ENCODE measurements at regions not wholly inside any gene's neighbourhood (a gene's known extent, or its start where the extent isn't known, plus 50 kb on each side); places are given as distances from the start of the nearest gene placed in this dataset.
"Not testable (repeated sequence)": the region's sequence is repeated elsewhere in the genome, so short reads cannot be mapped to it uniquely, and the experiment has no call there.

- no peak for DNase-seq
Measured at GRCh38 chr13:42373048-42373812, 101.3 kb downstream of the AKAP11 start.

GRCh38 chr13:42375663-42376062 lies 103.7 kb downstream of the AKAP11 start:
- DNase-seq = no peak

- no peak for DNase-seq
Measured at GRCh38 chr13:42377640-42378382, 105.9 kb downstream of the AKAP11 start.

DNA sequence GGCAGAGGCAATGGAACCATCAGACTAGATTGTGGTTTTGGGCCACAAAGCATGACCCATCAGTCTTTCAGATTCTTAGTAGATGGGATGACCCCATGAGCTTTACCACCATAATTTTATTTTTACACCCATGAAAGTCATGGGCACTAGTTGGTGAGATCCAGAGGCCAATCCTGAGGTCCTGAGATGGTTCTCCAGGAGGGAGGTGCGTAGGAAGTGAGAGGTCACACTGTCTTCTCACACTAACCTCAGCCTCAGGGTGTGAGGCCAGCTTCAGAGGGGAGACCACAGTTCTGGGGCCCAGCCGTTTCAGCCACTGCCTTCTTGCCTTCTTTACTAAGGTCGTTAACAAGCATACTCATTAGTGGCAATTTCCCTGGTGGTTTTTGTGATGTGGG lies 106.4 kb downstream of the AKAP11 start:
- DNase-seq = no peak

- no peak for DNase-seq
Measured at GRCh38 chr13:42379241-42379640, 107.3 kb downstream of the AKAP11 start.

GRCh38 chr13:42380420-42381164 lies 108.6 kb downstream of the AKAP11 start:
- DNase-seq = no peak

DNA sequence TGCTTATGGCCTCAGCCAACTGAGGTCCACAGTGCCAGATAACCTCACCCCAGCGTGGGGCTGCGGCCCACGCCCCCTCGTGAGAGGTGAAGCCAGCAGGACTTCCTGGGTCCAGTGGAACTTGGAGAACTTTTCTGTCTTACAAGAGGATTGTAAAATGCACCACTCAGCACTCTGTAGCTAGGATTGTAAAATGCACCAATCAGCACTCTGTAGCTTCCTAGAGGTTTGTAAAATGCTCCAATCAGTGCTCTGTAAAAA lies 109.1 kb downstream of the AKAP11 start:
- DNase-seq = no peak

GRCh38 chr13:42381426-42381825 lies 109.5 kb downstream of the AKAP11 start:
- not testable (repeated sequence) for DNase-seq

GRCh38 chr13:42383025-42383424 lies 111.1 kb downstream of the AKAP11 start:
- no peak for DNase-seq

DNA sequence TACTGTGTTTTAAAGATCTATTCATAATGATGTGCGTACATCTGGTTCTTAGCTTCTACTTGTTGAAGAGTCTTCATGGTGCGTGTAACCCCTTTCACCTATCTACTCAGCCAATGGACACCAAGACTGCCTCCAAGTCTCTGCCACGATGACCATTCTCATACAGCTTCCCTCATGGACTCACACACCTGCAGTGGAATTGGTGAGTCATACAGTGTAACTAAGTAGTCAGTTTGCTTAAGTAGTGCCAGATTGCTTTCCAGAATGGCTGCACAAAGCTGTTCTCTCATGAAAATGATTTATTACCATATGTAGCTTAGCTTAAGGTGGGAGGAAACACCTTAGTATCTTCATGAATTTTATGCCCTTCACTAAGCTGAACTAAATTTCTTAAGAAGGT lies 112.3 kb downstream of the AKAP11 start:
- no peak for DNase-seq

GRCh38 chr13:42388326-42388725 lies 116.4 kb downstream of the AKAP11 start:
- no peak for DNase-seq

DNA sequence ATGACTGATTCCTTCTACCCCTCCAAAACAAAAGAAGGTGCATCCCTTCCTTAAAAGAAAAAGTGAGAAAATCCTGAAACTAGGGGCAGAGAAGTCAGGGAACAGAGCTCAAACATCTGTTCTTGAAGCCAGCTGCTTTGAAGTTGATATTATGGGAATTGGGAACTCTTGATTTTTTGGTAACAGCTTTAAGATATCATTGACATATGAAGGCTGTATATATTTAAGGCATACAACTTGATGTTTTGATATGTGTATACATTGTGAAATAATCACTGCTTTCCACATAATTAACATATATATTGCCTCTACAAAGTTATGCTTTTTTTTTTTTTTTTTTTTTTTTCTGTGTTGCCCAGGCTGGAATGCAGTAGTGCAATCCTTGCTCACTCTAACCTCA lies 117.1 kb downstream of the AKAP11 start:
- no peak for DNase-seq

- no peak for DNase-seq
Measured at GRCh38 chr13:42392180-42392579, 120.2 kb downstream of the AKAP11 start.

DNA sequence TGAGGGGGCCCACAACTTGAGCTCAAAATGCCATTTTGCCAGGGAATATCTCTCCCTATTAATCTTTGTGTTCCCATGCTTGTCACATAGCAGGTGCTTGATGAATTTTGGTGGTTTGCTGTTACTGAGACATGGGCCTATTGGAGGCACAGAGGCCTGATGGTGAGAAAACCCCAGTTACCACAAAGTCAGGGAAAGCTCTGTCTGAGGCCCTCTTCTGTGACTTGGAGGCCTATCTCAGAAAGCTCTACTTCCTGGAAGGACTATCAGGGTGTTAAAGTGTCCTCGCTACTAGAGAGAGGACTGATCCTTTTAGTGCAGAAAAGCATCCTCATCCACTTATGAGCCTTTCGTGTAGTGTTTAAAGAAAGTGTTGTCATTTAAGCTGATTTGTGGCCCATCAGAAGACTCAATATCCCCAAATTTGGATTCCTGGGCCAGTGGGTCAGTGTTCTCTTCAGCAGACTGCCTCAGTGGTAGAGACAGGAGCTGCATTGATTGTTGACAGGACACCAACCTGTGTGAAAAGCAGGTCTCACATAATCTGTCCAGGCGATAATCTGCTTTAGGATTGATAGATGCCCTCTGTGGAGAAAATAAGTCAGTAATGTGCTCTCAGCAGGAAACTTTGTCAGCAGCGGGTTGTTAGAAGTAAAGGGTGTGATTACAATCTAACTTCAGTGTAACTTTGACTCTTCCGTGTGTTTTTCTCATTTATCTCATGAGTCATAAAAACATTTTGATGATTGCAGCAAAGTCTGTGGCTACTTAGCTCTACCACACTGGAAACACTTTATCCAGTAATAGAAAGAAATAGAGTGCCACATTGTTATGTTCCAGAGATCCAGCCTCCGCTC lies 121.0 kb downstream of the AKAP11 start:
- DNase-seq = no peak

DNA sequence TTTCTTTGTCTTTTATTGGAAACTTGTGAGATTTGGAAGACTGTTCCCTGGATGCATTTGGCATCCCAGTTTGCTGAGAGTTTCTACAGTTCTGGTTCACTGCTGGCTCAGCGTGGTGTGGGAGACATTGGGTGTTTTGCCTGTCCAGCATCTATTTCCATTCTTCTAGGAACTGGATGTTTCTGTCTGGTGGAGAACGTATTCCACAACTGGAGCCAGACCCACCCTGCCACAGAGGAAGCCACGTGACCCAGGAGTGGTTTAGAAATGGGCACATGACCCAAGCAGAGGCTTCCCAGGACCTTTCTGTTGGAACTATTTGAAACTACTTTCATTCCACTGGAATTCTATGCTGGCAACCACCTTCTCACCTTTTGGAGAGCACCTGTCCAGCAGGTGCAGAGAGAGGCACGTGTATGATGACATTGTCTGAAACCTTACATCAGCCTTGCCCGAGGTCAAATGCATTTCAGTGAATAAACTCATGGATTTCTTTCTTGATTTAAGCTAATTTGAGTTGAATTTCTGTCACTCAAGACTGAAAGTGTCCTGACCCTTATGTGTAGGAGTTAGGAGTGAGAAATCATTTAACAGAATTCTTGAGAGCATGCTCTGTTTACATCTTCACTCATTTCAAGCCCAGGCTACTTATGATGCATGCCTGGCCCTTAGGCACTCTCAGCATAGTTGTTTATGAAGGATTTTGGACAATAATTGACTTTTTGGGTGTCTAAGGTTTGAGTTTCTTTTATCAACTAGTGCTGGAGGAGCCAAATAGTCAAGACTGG lies 121.8 kb downstream of the AKAP11 start:
- no peak for DNase-seq

DNA sequence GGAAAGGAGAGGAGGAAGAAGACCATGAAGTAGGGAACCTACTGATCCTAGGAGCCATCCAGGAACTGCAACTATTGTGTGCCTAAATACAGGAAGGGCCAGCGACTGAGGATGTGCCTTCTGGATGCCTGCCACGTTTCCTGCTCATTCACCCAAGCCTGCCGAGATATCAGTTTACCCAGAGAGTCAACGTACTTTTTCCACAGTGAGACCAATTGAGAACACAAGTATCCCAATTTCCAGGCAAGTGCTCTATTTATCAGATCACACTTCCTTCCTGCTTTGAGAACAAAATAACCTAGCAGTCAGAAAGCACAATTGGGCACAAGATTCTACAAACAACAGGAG lies 122.4 kb downstream of the AKAP11 start:
- no peak for DNase-seq

- DNase-seq = no peak
Measured at GRCh38 chr13:42394711-42395085, 122.7 kb downstream of the AKAP11 start.

DNA sequence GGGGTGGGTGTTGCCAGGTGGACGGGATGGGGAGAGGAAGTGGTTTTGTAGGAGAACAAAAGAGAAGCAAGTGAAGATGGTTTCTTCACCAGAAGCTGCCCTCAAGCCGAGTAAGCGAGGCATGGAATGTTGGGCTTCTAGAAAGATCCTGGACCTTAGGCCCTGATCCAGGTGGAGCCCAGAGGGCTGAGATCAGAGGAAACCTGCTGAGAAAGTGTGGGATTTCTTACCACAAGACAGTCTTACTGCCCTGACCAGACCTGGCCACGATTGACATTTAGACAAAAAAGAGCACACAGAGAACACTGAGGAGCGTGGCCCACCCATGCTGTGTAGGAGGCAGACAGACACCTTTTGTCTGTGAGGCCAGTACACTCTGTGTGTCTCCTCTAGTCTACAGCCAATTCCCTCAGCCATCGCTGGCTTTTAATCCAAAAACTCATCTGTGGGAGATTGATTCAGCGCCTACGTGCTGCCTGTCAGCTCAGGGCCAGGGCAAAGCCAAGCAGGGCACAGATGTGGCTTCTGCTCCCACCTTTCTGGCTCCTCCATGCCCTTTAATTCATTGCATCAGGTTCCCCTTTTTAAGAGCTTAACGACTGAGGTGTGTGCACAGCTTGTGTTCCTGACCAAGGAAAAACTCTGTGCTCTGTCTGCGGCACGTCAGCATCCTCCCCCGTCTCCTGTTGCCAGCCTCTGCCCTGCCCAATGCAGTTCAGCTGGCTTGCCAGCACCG lies 123.3 kb downstream of the AKAP11 start:
- DNase-seq = no peak

DNA sequence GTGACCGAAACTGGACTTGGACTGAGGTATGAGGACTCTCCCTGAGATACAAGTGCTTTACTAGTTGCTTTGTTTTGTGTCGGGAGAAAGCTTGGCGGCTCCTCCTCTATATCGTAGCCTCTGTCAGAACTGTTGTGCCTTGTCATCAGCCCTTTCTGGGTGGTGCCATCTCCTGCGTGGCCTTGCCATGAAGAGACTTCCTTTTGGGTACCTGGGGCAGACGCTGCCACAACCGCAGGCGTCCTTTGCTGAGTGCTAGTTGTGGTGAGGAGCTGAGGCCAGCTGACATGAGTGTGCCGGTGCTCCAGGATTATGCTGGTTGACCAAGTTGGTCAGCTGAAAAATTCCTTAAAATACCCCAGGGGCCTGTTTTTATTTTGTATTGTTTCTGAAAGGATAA lies 124.5 kb downstream of the AKAP11 start:
- DNase-seq = no peak

GRCh38 chr13:42396901-42397655 lies 125.1 kb downstream of the AKAP11 start:
- DNase-seq = no peak

DNA sequence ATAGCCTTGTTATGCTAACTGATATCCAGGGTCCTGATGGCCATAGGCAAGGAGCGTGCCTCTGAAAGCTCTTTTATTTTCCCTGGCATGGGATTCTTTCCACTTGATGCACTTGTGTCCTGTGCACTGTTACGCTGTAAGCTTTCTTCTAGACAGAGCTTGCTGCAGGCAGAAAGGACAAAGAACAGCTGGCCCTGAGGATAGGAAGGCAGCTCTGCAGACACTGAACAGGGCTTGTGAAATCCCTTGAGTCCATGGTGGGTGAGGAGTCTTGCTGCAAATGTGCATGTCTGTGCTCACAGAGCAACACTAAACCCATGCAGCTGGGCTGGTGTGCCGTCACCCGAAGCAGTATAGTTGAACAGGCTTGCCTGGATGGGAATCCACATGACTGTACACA lies 126.6 kb downstream of the AKAP11 start:
- DNase-seq = no peak
